ENCODE measurements at regions not wholly inside any gene's neighbourhood (a gene's known extent, or its start where the extent isn't known, plus 50 kb on each side); places are given as distances from the start of the nearest gene placed in this dataset.

GRCh38 chr12:30243426-30243825, 452.2 kb downstream of the IPO8 start:
- no peaks in the 10 kb centered on the region for H3K4me1 ChIP-seq (ENCODE audit: control insufficient read depth, extremely low read depth, insufficient read depth, low read length)
- no peak for FAIRE-seq

GRCh38 chr12:30219047-30219446, 435.3 kb upstream of the TMTC1 start:
- H3K9ac ChIP-seq (ENCODE audit: control insufficient read depth, extremely low read depth, insufficient read depth, low read length): no peak overlapping the region
- H3K27ac ChIP-seq (ENCODE audit: control insufficient read depth, insufficient read depth, low read length): no peak overlapping the region
- H3K9me1 ChIP-seq (ENCODE audit: control insufficient read depth, extremely low read depth, insufficient read depth, low read length): no peaks in the 10 kb centered on the region
- no peak overlapping the region for H2AFZ ChIP-seq (ENCODE audit: control insufficient read depth, low read length)
- H3K79me2 ChIP-seq (ENCODE audit: control insufficient read depth, insufficient read depth, low read length): no peaks in the 10 kb centered on the region
- H3K27me3 ChIP-seq (ENCODE audit: control insufficient read depth, extremely low read depth, insufficient read depth, low read length): no peaks in the 10 kb centered on the region
- DNase-seq (ENCODE audit: low read depth, low spot score) (no peak), FAIRE-seq (no peak)
- no peaks in the 10 kb centered on the region for H4K20me1 ChIP-seq (ENCODE audit: control insufficient read depth, extremely low read depth, insufficient read depth, low read length)
- no peak overlapping the region for H3K4me3 ChIP-seq (ENCODE audit: control insufficient read depth in 2 of 3, extremely low read depth in 1 of 3, insufficient read depth in 2 of 3, low read depth in 1 of 3, low read length in 3 of 3)
- H3K36me3 ChIP-seq (ENCODE audit: control insufficient read depth in 2 of 2, extremely low read depth in 1 of 2, insufficient read depth in 2 of 2, low read length in 2 of 2): no peaks in the 10 kb centered on the region
- dilution Hi-C loops (cut with MboI; ENCODE audit: extremely low pct_ligation_motif_present, low sequenced_read_pairs): no loop called here
- no peaks in the 10 kb centered on the region for H3K9me3 ChIP-seq (ENCODE audit: control insufficient read depth, low read depth, low read length)
- no peaks in the 10 kb centered on the region for H3K4me1 ChIP-seq (ENCODE audit: control insufficient read depth, extremely low read depth, insufficient read depth, low read length)
- no peak overlapping the region for H3K4me2 ChIP-seq (ENCODE audit: control insufficient read depth, extremely low read depth, insufficient read depth, low read depth, low read length)
- TF ChIP-seq CTCF (optimal IDR thresholded peaks at IDR 0.05 in 1 of 3, IDR thresholded peaks at IDR 0.05 in 1 of 3, conservative IDR thresholded peaks at IDR 0.05 in 1 of 3; ENCODE audit: extremely low read depth in 1 of 3, insufficient read depth in 2 of 3, low read length in 3 of 3) (no peak), EZH2 (IDR thresholded peaks at IDR 0.05; ENCODE audit: low read length) (no peak)

More at GRCh38 chr12:30243426-30243825, 452.2 kb downstream of the IPO8 start:
- H3K4me2 ChIP-seq (ENCODE audit: control insufficient read depth, extremely low read depth, insufficient read depth, low read depth, low read length): no peak overlapping the region
- no peaks in the 10 kb centered on the region for H3K36me3 ChIP-seq (ENCODE audit: control insufficient read depth in 2 of 2, extremely low read depth in 1 of 2, insufficient read depth in 2 of 2, low read length in 2 of 2)
- H3K79me2 ChIP-seq (ENCODE audit: control insufficient read depth, insufficient read depth, low read length): no peaks in the 10 kb centered on the region
- H2AFZ ChIP-seq (ENCODE audit: control insufficient read depth, low read length): no peak overlapping the region
- H4K20me1 ChIP-seq (ENCODE audit: control insufficient read depth, extremely low read depth, insufficient read depth, low read length): no peaks in the 10 kb centered on the region
- H3K9ac ChIP-seq (ENCODE audit: control insufficient read depth, extremely low read depth, insufficient read depth, low read length): no peak overlapping the region
- TF ChIP-seq EZH2 (IDR thresholded peaks at IDR 0.05; ENCODE audit: low read length) (no peak), CTCF (optimal IDR thresholded peaks at IDR 0.05 in 1 of 3, IDR thresholded peaks at IDR 0.05 in 1 of 3, conservative IDR thresholded peaks at IDR 0.05 in 1 of 3; ENCODE audit: extremely low read depth in 1 of 3, insufficient read depth in 2 of 3, low read length in 3 of 3) (no peak)
- no peak for DNase-seq (ENCODE audit: low read depth, low spot score)
- H3K27me3 ChIP-seq (ENCODE audit: control insufficient read depth, extremely low read depth, insufficient read depth, low read length): no peaks in the 10 kb centered on the region
- dilution Hi-C loops (cut with MboI; ENCODE audit: extremely low pct_ligation_motif_present, low sequenced_read_pairs): no loop called here
- H3K4me3 ChIP-seq (ENCODE audit: control insufficient read depth in 2 of 3, extremely low read depth in 1 of 3, insufficient read depth in 2 of 3, low read depth in 1 of 3, low read length in 3 of 3): no peak overlapping the region
- no peaks in the 10 kb centered on the region for H3K9me1 ChIP-seq (ENCODE audit: control insufficient read depth, extremely low read depth, insufficient read depth, low read length)
- H3K27ac ChIP-seq (ENCODE audit: control insufficient read depth, insufficient read depth, low read length): no peak overlapping the region
- H3K9me3 ChIP-seq (ENCODE audit: control insufficient read depth, low read depth, low read length): no peaks in the 10 kb centered on the region

Data from keratinocyte (primary cell).